Right lung (tissue), 2 donors: ENCODE measurements at regions not wholly inside any gene's neighbourhood (a gene's known extent, or its start where the extent isn't known, plus 50 kb on each side); places are given as distances from the start of the nearest gene placed in this dataset.

Experiments used
- DNase-seq, 2 donors: peaks; one replicate each; pipeline ENCODE4 v3.0.0-alpha.2; 2013

DNA sequence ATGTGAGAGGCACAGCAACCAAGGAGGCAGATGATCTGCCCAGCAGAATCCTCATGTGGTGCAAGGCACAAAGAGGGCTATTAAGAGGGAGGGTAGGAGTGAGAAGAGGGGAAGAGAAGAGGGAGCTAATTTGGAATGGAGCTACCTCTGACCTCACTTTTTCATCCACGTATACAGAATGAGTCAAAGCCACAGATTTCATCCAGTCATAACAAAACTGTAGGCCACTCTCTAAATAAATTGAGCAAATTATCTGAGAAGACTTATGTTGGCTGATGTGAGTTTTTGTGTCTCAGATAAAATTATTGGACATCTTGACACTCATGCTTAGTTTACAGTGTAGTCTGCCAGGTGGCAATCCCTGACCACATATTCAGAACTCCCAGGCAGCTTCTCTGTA, 325.6 kb downstream of the TTLL7 start:
- DNase-seq = no peak

DNA sequence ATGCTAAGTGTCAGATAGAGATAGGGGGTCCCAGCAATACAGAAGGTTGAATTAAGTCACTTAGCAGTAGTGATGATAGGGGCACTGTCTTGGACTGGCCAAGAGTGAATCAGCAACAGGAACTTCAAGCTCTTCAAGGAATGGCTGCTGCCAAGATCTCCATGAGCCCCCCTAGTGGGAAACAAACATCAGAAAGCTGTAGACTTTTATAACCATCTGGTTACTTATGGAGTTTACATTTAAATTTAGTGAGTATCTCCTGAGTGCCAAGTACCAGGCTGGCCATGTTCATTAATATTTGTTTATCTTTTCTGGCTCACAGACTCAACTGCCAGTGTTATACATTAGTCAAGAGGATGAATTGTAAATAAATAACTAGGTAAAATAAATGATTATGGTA, 327.3 kb downstream of the TTLL7 start:
- DNase-seq = no peak

DNA sequence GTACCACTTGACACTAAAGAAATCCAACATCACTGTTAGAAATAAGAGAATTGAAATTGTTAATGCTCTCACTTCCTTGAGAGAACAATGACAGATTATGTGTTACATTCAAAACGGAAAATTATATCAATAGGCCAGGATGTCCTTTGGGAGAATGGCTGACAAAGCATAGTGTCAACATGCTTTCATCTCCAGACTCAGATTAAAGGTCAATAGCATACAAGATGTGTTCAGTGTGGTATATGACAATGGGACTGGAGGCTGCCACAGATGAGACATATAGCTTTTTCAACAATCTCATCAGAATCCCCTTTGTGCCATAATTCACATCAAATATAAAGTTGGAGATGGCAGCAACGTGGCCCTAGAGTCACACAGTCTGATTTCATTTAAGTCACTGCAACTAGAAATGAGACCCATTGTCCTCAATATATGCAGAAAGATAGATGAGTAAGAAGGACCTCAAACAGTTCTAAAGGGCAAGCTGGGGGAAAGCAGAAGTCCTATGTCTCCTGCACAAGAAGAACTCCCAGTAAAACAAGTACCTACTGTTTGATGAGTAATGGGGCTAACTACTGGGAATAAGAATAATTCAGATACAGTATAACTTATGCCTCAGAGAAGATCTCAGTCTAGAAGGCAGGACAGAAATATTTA, 327.9 kb downstream of the TTLL7 start:
- DNase-seq = no peak

- DNase-seq = peak; percentile 18 to 57
These were observed 357.0 kb downstream of the TTLL7 start for GRCh38 chr1:83641796-83642443.

DNA sequence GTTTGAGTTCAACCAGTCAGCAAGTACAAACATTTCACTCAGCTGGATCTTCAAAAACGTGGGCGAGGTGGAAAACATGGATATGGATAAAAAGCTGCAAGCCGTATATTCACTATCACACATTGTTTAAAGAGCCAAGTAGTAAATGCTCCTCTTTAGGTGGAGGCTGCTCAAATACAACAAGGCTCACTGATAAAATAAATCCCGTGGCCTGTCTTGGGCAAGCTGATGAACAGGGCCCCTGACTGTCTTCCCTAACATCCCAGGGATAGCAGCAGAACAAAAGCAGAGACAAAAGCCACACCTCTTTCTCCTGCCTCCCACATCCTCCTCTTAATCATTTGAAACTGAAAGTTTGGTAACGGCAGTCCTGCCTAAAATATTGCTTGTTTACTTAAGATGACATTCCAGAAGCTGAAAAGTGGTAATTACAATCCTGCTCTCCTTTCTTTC, 357.7 kb downstream of the TTLL7 start:
- DNase-seq = peak; percentile 12 to 27

- no peak for DNase-seq
These were observed 359.1 kb downstream of the TTLL7 start for GRCh38 chr1:83639785-83640184.

DNA sequence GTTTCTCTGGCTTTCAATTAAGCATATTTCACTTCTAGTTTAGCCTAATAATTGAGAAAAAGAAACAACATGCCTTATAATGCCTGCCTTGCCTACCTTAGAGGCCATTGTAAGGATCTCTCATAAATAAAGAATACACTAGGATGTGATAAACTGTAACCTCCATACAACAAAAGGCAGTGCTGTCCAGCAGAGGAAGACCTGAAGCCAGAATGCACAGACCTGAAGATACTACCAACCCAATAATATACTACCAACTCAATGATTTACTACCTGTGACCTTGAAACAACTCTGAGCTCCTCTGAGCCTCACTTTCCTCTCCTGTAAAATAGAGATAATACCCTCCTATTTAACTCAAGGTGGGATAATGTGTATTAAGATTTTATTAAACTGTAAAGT, 361.3 kb downstream of the TTLL7 start:
- DNase-seq = no peak

- DNase-seq = no peak
These were observed 361.9 kb downstream of the TTLL7 start for GRCh38 chr1:83637009-83637408.

DNA sequence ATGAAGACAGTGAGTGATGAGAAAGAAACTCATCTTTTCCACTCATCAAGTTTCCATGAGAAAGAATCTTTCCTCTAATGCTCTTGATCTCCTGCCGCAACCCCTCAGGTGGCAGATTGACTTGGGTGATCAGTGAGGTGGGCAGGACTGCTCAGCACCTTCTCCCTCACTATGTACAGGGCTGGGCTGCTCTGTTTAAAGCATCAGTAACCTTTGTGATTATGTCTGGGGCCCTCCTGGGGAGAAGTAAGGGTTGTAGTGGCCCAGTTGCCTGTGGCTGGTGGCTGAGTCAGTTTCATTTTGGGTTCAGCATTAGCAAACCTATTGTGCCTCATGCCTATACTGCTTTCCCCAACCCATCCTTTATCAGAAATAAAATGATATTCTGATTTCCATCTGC, 366.0 kb downstream of the TTLL7 start:
- no peak for DNase-seq

DNA sequence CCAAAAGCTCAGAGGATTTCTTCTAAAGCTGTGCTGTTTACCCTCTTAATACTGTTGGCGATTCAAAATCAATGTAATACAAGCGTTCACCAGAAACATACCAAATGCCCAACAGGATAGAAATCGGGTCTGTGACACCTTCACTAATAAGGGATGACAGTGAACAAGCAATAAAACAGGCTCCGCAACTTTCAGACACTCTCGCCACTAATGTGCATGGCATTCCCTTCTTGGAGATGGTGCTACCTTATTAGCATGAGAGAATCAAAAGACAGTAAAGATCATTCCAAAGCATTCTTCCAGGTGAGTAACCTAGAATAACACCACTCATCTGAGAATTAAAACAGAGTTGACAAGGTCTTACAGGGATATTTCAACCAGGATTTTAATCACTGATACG, 367.1 kb downstream of the TTLL7 start:
- no peak for DNase-seq

GRCh38 chr1:83627045-83627444, 371.9 kb downstream of the TTLL7 start:
- DNase-seq = no peak

GRCh38 chr1:83626603-83627002, 372.3 kb downstream of the TTLL7 start:
- no peak for DNase-seq

- DNase-seq = no peak
These were observed 373.3 kb downstream of the TTLL7 start for GRCh38 chr1:83625646-83626045.

GRCh38 chr1:83620016-83620415, 378.9 kb downstream of the TTLL7 start:
- no peak for DNase-seq

DNA sequence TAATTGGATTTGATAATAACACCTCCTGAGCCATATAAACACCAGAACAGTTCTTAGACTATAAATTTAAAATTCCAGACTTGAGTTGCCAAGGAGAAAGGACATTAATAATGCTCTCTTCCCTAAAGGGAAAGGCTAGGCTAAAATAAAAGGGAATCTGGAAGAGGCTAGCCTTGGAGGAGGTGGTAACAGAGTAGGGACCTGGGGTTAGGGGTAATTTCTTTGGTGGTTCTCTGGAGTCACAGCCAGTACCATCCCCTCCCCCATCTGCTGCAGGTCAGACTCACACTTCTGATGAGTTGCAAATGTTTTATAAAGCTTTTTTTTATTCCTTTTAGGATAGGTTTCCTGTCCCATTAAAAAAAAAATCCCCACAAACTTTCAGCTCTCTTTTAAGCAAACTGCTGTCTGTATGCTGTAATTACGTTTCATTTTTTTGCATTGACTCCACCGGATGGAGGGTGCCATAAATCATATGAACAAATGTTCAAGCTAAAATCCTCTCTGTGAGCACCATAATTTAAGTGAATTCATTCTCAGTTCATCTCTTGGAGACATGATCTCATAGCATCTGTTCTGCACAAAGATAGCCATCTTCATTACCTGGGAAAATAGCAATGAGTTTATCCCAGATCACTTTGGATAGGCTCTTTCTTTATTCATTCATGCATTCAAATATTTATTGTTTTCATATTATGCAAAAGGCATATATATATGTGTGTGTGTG, 379.6 kb downstream of the TTLL7 start:
- no peak for DNase-seq

DNA sequence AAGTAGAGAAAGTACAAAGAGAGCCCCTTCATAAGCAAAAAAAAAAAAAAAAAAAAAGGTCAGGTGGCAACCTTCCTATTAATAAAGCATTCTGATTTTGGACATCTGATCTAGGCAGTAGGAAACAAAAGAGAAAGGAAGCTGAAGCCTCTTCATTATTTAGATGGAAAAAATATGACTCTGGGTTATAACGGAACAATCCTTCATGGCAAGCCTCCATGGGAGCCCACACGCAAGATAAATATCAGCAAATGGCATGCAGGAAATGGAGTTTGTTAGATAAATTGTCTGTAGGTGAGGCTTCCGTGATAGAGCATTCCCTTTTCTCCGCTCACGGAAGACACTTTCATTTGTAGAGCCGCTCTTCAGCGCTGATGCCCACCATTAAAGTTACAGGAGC, 381.0 kb downstream of the TTLL7 start:
- no peak for DNase-seq

- DNase-seq = no peak
These were observed 383.6 kb downstream of the TTLL7 start for GRCh38 chr1:83615370-83615769.

GRCh38 chr1:83606416-83606955, 392.4 kb downstream of the TTLL7 start:
- DNase-seq = no peak

DNA sequence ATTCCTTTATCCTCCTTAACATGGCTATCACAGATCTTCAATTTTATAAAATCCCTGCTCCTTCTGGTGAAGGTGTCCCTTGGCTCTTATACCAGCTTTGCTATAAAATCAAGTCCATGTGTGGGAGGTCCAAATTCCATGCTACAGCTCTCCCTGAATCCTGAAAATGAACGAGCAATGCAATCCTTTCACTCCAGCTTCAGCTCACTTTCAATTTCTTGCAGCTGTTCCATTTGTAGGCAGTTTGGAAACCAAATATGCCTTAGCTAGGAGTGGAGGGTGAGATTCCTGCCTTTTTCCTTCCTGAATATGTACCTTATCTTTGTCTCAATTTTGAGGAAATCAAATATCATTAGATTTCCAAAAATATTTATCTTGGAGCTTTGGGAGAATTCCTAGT, 402.6 kb downstream of the TTLL7 start:
- no peak for DNase-seq

DNA sequence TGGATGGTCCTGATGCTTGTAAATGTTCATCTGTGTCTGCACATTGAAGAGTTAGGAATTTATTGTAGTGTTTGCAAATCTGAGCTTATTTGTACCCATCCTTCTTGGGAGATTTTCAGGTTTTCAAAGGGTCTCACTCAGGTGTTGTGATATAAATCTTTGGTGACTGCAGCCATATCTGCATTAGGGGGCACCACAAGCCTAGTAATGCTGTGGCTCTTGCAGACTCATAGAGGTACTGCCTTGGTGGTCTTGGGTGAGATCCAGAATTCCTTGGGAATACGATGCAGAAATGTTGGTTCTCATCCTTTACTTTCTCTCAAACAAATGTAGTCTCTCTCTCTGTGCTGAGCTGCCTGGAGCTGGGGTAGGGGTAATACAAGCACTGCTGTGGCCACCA, 405.9 kb downstream of the TTLL7 start:
- no peak for DNase-seq

DNA sequence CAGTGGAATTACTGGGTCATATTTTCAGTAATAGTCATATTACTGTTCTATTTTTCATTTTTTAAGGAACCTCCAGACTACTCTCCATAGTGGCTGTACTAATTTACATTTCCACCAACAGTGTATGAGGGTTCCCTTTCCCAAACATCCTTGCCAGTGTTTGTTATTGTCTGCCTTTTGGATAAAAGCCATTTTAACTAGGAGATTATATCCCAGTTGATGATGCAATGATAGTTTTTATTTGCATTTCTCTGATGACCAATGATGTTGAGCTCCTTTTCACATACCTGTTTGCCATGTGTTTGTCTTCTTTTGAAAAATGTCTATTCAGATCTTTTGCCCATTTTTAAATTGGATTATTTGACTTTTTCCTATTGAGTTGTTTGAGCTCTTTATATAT, 410.8 kb downstream of the TTLL7 start:
- no peak for DNase-seq

GRCh38 chr1:83583351-83584014, 415.4 kb downstream of the TTLL7 start:
- DNase-seq = no peak
